ENCODE measurements at regions not wholly inside any gene's neighbourhood (a gene's known extent, or its start where the extent isn't known, plus 50 kb on each side); places are given as distances from the start of the nearest gene placed in this dataset.
A peak's percentile ranks its signal among the peaks of the same experiment; 100 is the strongest.

GRCh38 chr21:38912102-38912629, 106.4 kb downstream of the ETS2 start:
- no peak overlapping the region for H2AFZ ChIP-seq (ENCODE audit: low read length)

GRCh38 chr21:38911484-38912101, 105.9 kb downstream of the ETS2 start:
- no peak for DNase-seq (ENCODE audit: insufficient read length, low spot score, missing footprints)
- Histone ChIP-seq H3K9me3 (ENCODE audit: low read depth, low read length) (no peaks in the 10 kb centered on the region), H3K27me3 (ENCODE audit: insufficient read depth, low read length) (peaks cover 5% of the 10 kb centered on the region), H3K4me3 (ENCODE audit: insufficient read depth, low read length) (no peak overlapping the region), H3K27ac (ENCODE audit: low read depth, low read length) (no peak overlapping the region), H2AFZ (ENCODE audit: low read length) (no peak overlapping the region), H3K79me2 (ENCODE audit: insufficient read depth, low read length) (no peaks in the 10 kb centered on the region), H4K20me1 (ENCODE audit: insufficient read depth, low read length) (no peaks in the 10 kb centered on the region), H3K4me1 (ENCODE audit: insufficient read depth, low read length) (peaks cover 25% of the 10 kb centered on the region), H3K4me2 (ENCODE audit: insufficient read depth, low read length) (no peak overlapping the region), H3K36me3 (ENCODE audit: insufficient read depth, low read length) (no peaks in the 10 kb centered on the region)
- no peak for TF ChIP-seq CTCF (IDR thresholded peaks at IDR 0.05; ENCODE audit: extremely low read depth, low read depth, low read length)

More at GRCh38 chr21:38912102-38912629, 106.4 kb downstream of the ETS2 start:
- no peak overlapping the region for H3K27ac ChIP-seq (ENCODE audit: low read depth, low read length)
- no peaks in the 10 kb centered on the region for H3K36me3 ChIP-seq (ENCODE audit: insufficient read depth, low read length)
- no peaks in the 10 kb centered on the region for H3K79me2 ChIP-seq (ENCODE audit: insufficient read depth, low read length)
- no peaks in the 10 kb centered on the region for H4K20me1 ChIP-seq (ENCODE audit: insufficient read depth, low read length)
- H3K4me3 ChIP-seq (ENCODE audit: insufficient read depth, low read length) = no peak overlapping the region
- H3K27me3 ChIP-seq (ENCODE audit: insufficient read depth, low read length) = peaks cover 5% of the 10 kb centered on the region
- no peaks in the 10 kb centered on the region for H3K9me3 ChIP-seq (ENCODE audit: low read depth, low read length)
- no peak for TF ChIP-seq CTCF (IDR thresholded peaks at IDR 0.05; ENCODE audit: extremely low read depth, low read depth, low read length)
- H3K4me1 ChIP-seq (ENCODE audit: insufficient read depth, low read length) = peaks cover 22% of the 10 kb centered on the region
- peak; percentile 78 for DNase-seq (ENCODE audit: insufficient read length, low spot score, missing footprints)
- H3K4me2 ChIP-seq (ENCODE audit: insufficient read depth, low read length) = no peak overlapping the region

- DNase-seq (ENCODE audit: insufficient read length, low spot score, missing footprints) = no peak
- Histone ChIP-seq H3K27ac (ENCODE audit: low read depth, low read length) (no peak overlapping the region), H3K4me2 (ENCODE audit: insufficient read depth, low read length) (no peak overlapping the region), H2AFZ (ENCODE audit: low read length) (no peak overlapping the region), H3K4me3 (ENCODE audit: insufficient read depth, low read length) (no peak overlapping the region), H3K36me3 (ENCODE audit: insufficient read depth, low read length) (no peaks in the 10 kb centered on the region), H3K79me2 (ENCODE audit: insufficient read depth, low read length) (no peaks in the 10 kb centered on the region), H4K20me1 (ENCODE audit: insufficient read depth, low read length) (no peaks in the 10 kb centered on the region), H3K9me3 (ENCODE audit: low read depth, low read length) (no peaks in the 10 kb centered on the region), H3K27me3 (ENCODE audit: insufficient read depth, low read length) (peaks cover 5% of the 10 kb centered on the region), H3K4me1 (ENCODE audit: insufficient read depth, low read length) (peaks cover 25% of the 10 kb centered on the region)
- TF ChIP-seq CTCF (IDR thresholded peaks at IDR 0.05; ENCODE audit: extremely low read depth, low read depth, low read length) = no peak
Observed at GRCh38 chr21:38910390-38911067, 104.8 kb downstream of the ETS2 start.

- Histone ChIP-seq H3K9me3 (ENCODE audit: low read depth, low read length) (no peaks in the 10 kb centered on the region), H3K27me3 (ENCODE audit: insufficient read depth, low read length) (peaks cover 5% of the 10 kb centered on the region), H3K36me3 (ENCODE audit: insufficient read depth, low read length) (no peaks in the 10 kb centered on the region), H3K27ac (ENCODE audit: low read depth, low read length) (no peak overlapping the region), H4K20me1 (ENCODE audit: insufficient read depth, low read length) (no peaks in the 10 kb centered on the region), H3K79me2 (ENCODE audit: insufficient read depth, low read length) (no peaks in the 10 kb centered on the region), H3K4me2 (ENCODE audit: insufficient read depth, low read length) (no peak overlapping the region), H3K4me3 (ENCODE audit: insufficient read depth, low read length) (no peak overlapping the region), H3K4me1 (ENCODE audit: insufficient read depth, low read length) (peaks cover 25% of the 10 kb centered on the region), H2AFZ (ENCODE audit: low read length) (no peak overlapping the region)
- DNase-seq (ENCODE audit: insufficient read length, low spot score, missing footprints) = no peak
- no peak for TF ChIP-seq CTCF (IDR thresholded peaks at IDR 0.05; ENCODE audit: extremely low read depth, low read depth, low read length)
Observed at GRCh38 chr21:38909929-38910328, 104.2 kb downstream of the ETS2 start.
